HCT116 (cell line): ENCODE measurements at regions not wholly inside any gene's neighbourhood (a gene's known extent, or its start where the extent isn't known, plus 50 kb on each side); places are given as distances from the start of the nearest gene placed in this dataset.

ENCODE experiments used
- ATAC-seq: fragments of 200-7000 bp; cut with Tn5 transposase; 2 replicates; pipeline ENCODE4 v1.9.1; 2020; ENCODE audit warnings: mild to moderate bottlenecking, moderate library complexity
- BruUV-seq: library from RNA; stranded (reverse); fragments of 400-500 nt; replicated peaks from 2 replicates; lab custom pipeline; 2021; lab: Mats Ljungman, UMichigan
- CTCF ChIA-PET: fragments of 300-600 bp; sonication (Branson Sonifier 250); formaldehyde crosslinking; loops from one replicate; lab custom pipeline; 2021; ENCODE audit warnings: antibody characterized with exemption; lab: Charles Lee
- POLR2A ChIA-PET: fragments of 300-600, 350-600 bp; sonication (Branson Sonifier 250); formaldehyde crosslinking; loops from one replicate; lab custom pipeline; 2021; ENCODE audit warnings: antibody characterized with exemption; lab: Charles Lee
- RAD21 ChIA-PET, 2 experiments: fragments of 300-600 bp; sonication (Branson Sonifier 250); formaldehyde crosslinking; loops; one replicate each; lab custom pipeline; 2023; ENCODE audit warnings: low total read pairs in 2 of 2; ENCODE audit not compliant: uncharacterized antibody in 2 of 2, unreplicated experiment in 2 of 2, low non-redundant PET in 1 of 2; lab: Charles Lee
- DNase-seq: peaks from one replicate; pipeline ENCODE4 v3.0.0-alpha.2; 2010; ENCODE audit warnings: low read depth, low spot score
- H2AFZ ChIP-seq: fragments of 200-600 bp; shearing (Covaris generic), sonication (generic); 2 replicates; pipeline ENCODE4 v1.6.1; 2017; ENCODE audit warnings: low read depth, mixed run types, mixed read lengths, antibody characterized with exemption, low read length; ENCODE audit not compliant: poor library complexity, severe bottlenecking
- H3K27ac ChIP-seq: 2 replicates; pipeline ENCODE4 v1.5.1; 2012; ENCODE audit warnings: low read depth, low read length
- H3K27me3 ChIP-seq: fragments of 200-600 bp; sonication (generic); 2 replicates; pipeline ENCODE4 v1.6.1; 2016; ENCODE audit warnings: mixed run types, low read length, mixed read lengths; ENCODE audit not compliant: insufficient read depth
- H3K36me3 ChIP-seq, 2 experiments: fragments of 200-500 bp in 1 of 2; fragments of 200-600 bp in 1 of 2; sonication (Bioruptor generic) in 1 of 2; sonication (generic) in 1 of 2; 2 replicates each; pipeline versions ENCODE4 v1.5.1 to v1.6.1; 2014 to 2016; ENCODE audit warnings: low read length in 2 of 2, inconsistent platforms in 1 of 2, mixed read lengths in 1 of 2, mixed run types in 1 of 2; ENCODE audit not compliant: insufficient read depth in 2 of 2, control insufficient read depth in 1 of 2
- H3K4me1 ChIP-seq, 2 experiments: fragments of 200-600 bp in 1 of 2; sonication (generic) in 1 of 2; 2 replicates each; pipeline versions ENCODE4 v1.5.1 to v1.6.1; 2012 to 2017; ENCODE audit warnings: low read length in 2 of 2, inconsistent platforms in 1 of 2, mild to moderate bottlenecking in 1 of 2, mixed read lengths in 1 of 2, mixed run types in 1 of 2, moderate library complexity in 1 of 2; ENCODE audit not compliant: insufficient read depth in 2 of 2, control insufficient read depth in 1 of 2
- H3K4me2 ChIP-seq: fragments of 200-600 bp; sonication (generic); 2 replicates; pipeline ENCODE4 v1.6.1; 2017; ENCODE audit warnings: mixed run types, low read length, mixed read lengths
- H3K4me3 ChIP-seq, 2 experiments: fragments of 200-600 bp in 1 of 2; sonication (generic) in 1 of 2; replicated peaks in 1 of 2; 2 replicates each; pipeline ENCODE4 v1.5.1; 2011 to 2016; ENCODE audit warnings: low read length in 2 of 2, control low read depth in 1 of 2, low read depth in 1 of 2, mild to moderate bottlenecking in 1 of 2, mixed read lengths in 1 of 2, mixed run types in 1 of 2
- H3K79me2 ChIP-seq: fragments of 200-600 bp; sonication (generic); 2 replicates; pipeline ENCODE4 v1.6.1; 2017; ENCODE audit warnings: mild to moderate bottlenecking, mixed run types, low read length, moderate library complexity, mixed read lengths; ENCODE audit not compliant: insufficient read depth
- H3K9ac ChIP-seq: fragments of 200-600 bp; sonication (generic); 2 replicates; pipeline ENCODE4 v1.6.1; 2016; ENCODE audit warnings: low read length, mixed read lengths
- H3K9me2 ChIP-seq: fragments of 200-600 bp; sonication (generic), shearing (Covaris generic); 2 replicates; pipeline ENCODE4 v1.6.1; 2017; ENCODE audit warnings: mixed run types, mild to moderate bottlenecking, moderate library complexity; ENCODE audit not compliant: insufficient read depth
- H3K9me3 ChIP-seq, 2 experiments: fragments of 200-500 bp in 1 of 2; fragments of 200-600 bp in 1 of 2; sonication (Bioruptor generic) in 1 of 2; sonication (generic) in 1 of 2; 2 replicates each; pipeline ENCODE4 v1.6.1; 2014 to 2017; ENCODE audit warnings: low read length in 2 of 2, mixed read lengths in 2 of 2, inconsistent platforms in 1 of 2, low read depth in 1 of 2, mild to moderate bottlenecking in 1 of 2, mixed run types in 1 of 2, moderate library complexity in 1 of 2; ENCODE audit not compliant: control insufficient read depth in 1 of 2, insufficient read depth in 1 of 2
- H4K20me1 ChIP-seq: fragments of 200-600 bp; sonication (generic), shearing (Covaris generic); 2 replicates; pipeline ENCODE4 v1.6.1; 2017; ENCODE audit warnings: mixed run types, mild to moderate bottlenecking, moderate library complexity; ENCODE audit not compliant: insufficient read depth
- CBX3 ChIP-seq: IDR thresholded peaks from 2 replicates; pipeline ENCODE4 v1.6.1; 2012; ENCODE audit warnings: low read depth
- CEBPB ChIP-seq: IDR thresholded peaks from 2 replicates; pipeline ENCODE4 v1.6.1; 2012; ENCODE audit warnings: low read depth
- CTCF ChIP-seq, 3 experiments: fragments of 200-600 bp in 1 of 3; sonication (generic) in 1 of 3; IDR thresholded peaks in 2 of 3; conservative IDR thresholded peaks in 1 of 3; 2 replicates each; pipeline ENCODE4 v1.5.1; 2012 to 2017; ENCODE audit warnings: low read depth in 2 of 3, low read length in 2 of 3, antibody characterized with exemption in 1 of 3, borderline replicate concordance in 1 of 3, control low read depth in 1 of 3, mild to moderate bottlenecking in 1 of 3, mixed read lengths in 1 of 3, mixed run types in 1 of 3, moderate library complexity in 1 of 3; ENCODE audit not compliant: insufficient read depth in 1 of 3
- EGR1 ChIP-seq: IDR thresholded peaks from 2 replicates; pipeline ENCODE4 v1.6.1; 2012; ENCODE audit warnings: low read depth
- ELF1 ChIP-seq: IDR thresholded peaks from 2 replicates; pipeline ENCODE4 v1.6.1; 2012; ENCODE audit warnings: low read depth, borderline replicate concordance
- EZH2 ChIP-seq: fragments of 200-600 bp; sonication (generic); IDR thresholded peaks from 2 replicates; pipeline ENCODE4 v1.6.1; 2017; ENCODE audit warnings: antibody characterized with exemption, mixed run types
- EZH2phosphoT487 ChIP-seq: fragments of 200-600 bp; IDR thresholded peaks from 2 replicates; pipeline ENCODE4 v1.6.1; 2018; ENCODE audit warnings: antibody characterized with exemption, borderline replicate concordance
- MAX ChIP-seq: IDR thresholded peaks from 2 replicates; pipeline ENCODE4 v1.6.1; 2012
- POLR2A ChIP-seq: IDR thresholded peaks from 2 replicates; pipeline ENCODE4 v1.7.0; 2011; ENCODE audit warnings: borderline replicate concordance; ENCODE audit not compliant: insufficient read depth, insufficient read length; ENCODE audit errors: extremely low read depth
- POLR2AphosphoS5 ChIP-seq: IDR thresholded peaks from 2 replicates; pipeline ENCODE4 v1.6.1; 2011; ENCODE audit warnings: mild to moderate bottlenecking, low read depth, low read length, moderate library complexity
- REST ChIP-seq: IDR thresholded peaks from 2 replicates; pipeline ENCODE4 v1.6.1; 2012; ENCODE audit warnings: low read depth
- SIN3A ChIP-seq: IDR thresholded peaks from 2 replicates; pipeline ENCODE4 v1.6.1; 2012; ENCODE audit warnings: low read depth
- SP1 ChIP-seq: IDR thresholded peaks from 2 replicates; pipeline ENCODE4 v1.6.1; 2012; ENCODE audit warnings: low read depth
- SRF ChIP-seq: IDR thresholded peaks from 2 replicates; pipeline ENCODE4 v1.6.1; 2012; ENCODE audit warnings: low read depth
- TCF7L2 ChIP-seq: IDR thresholded peaks from 2 replicates; pipeline ENCODE4 v1.7.0; 2011; ENCODE audit warnings: borderline replicate concordance, inconsistent platforms; ENCODE audit not compliant: insufficient read depth, insufficient read length; ENCODE audit errors: extremely low read depth
- YY1 ChIP-seq: IDR thresholded peaks from 2 replicates; pipeline ENCODE4 v1.6.1; 2011; ENCODE audit warnings: low read length, low read depth, moderate library complexity, mild to moderate bottlenecking; ENCODE audit not compliant: insufficient replicate concordance; ENCODE audit errors: extremely low read depth
- ZBTB33 ChIP-seq: IDR thresholded peaks from 2 replicates; pipeline ENCODE4 v1.6.1; 2011; ENCODE audit warnings: mild to moderate bottlenecking, low read length, moderate library complexity; ENCODE audit not compliant: insufficient replicate concordance; ENCODE audit errors: extremely low read depth
- ZFX ChIP-seq: fragments of 450-650 bp; IDR thresholded peaks from 2 replicates; pipeline ENCODE4 v1.6.1; 2017
- intact Hi-C: fragments of 100-400 bp; cut with micrococcal nuclease; formaldehyde crosslinking; loops from 2 replicates; pipeline ENCODE4 v1.10.0; 2022

GRCh38 chr20:25991051-25991755 is 294.6 kb upstream of the ZNF337 start:
- CTCF ChIA-PET, result no interaction called here
- DNase-seq, result no peak
- Histone ChIP-seq H3K27ac (no peak overlapping the region), H3K9me3 (no peaks in the 10 kb centered on the region), H3K9me2 (no peaks in the 10 kb centered on the region), H3K4me1 (no peaks in the 10 kb centered on the region), H2AFZ (no peak overlapping the region), H3K9ac (no peak overlapping the region), H3K4me3 (no peak overlapping the region)
- RAD21 ChIA-PET, result no interaction called here
- TF ChIP-seq ELF1 (no peak), YY1 (no peak), SIN3A (no peak), TCF7L2 (no peak), SP1 (no peak), ZBTB33 (no peak), EZH2phosphoT487 (no peak), CEBPB (no peak), POLR2A (no peak), ZFX (no peak), REST (no peak), EGR1 (no peak), CBX3 (no peak), SRF (no peak), EZH2 (no peak), MAX (no peak), CTCF (IDR thresholded peaks at IDR 0.05 in 2 of 3, conservative IDR thresholded peaks at IDR 0.05 in 1 of 3; ENCODE audit: borderline replicate concordance in 1 of 3, insufficient read depth in 1 of 3, low read depth in 2 of 3, low read length in 2 of 3) (no peak), POLR2AphosphoS5 (no peak)
- TF ChIP-seq, all 23 proteins: peak for 0
- Histone ChIP-seq H3K4me2 (no peak overlapping the region), H4K20me1 (no peaks in the 10 kb centered on the region), H3K79me2 (no peaks in the 10 kb centered on the region), H3K36me3 (no peaks in the 10 kb centered on the region), H3K27me3 (no peaks in the 10 kb centered on the region)
- no peak for ATAC-seq
- POLR2A ChIA-PET, result no interaction called here
- intact Hi-C loops, result no loop called here
- no TSS peak for BruUV-seq
